Activated naive CD8-positive, alpha-beta T cell treated with anti-CD3 and anti-CD28 coated beads, Interleukin-2, amount 50 U/mL, for 24 hours (primary cell): ENCODE measurements at regions not wholly inside any gene's neighbourhood (a gene's known extent, or its start where the extent isn't known, plus 50 kb on each side); places are given as distances from the start of the nearest gene placed in this dataset.

ENCODE experiments used
- ATAC-seq: fragments of 150-1000 bp; cut with Tn5 transposase; one replicate; pipeline ENCODE4 v1.10.0; 2021
- DNase-seq: peaks from one replicate; pipeline ENCODE4 v3.0.0; 2021
- H3K27ac Mint-ChIP-seq: one replicate; pipeline ENCODE4 v1.8.0; 2021; ENCODE audit warnings: mild to moderate bottlenecking, mixed read lengths
- H3K27me3 Mint-ChIP-seq: one replicate; pipeline ENCODE4 v1.8.0; 2021; ENCODE audit warnings: mixed read lengths
- H3K36me3 Mint-ChIP-seq: one replicate; pipeline ENCODE4 v1.8.0; 2021; ENCODE audit warnings: low read depth, mixed read lengths
- H3K4me1 Mint-ChIP-seq: one replicate; pipeline ENCODE4 v1.8.0; 2021; ENCODE audit warnings: mixed read lengths
- H3K4me3 Mint-ChIP-seq: one replicate; pipeline ENCODE4 v1.8.0; 2021; ENCODE audit warnings: mild to moderate bottlenecking, moderate library complexity, mixed read lengths
- H3K9me3 Mint-ChIP-seq: one replicate; pipeline ENCODE4 v1.8.0; 2021; ENCODE audit warnings: mixed read lengths

- ATAC-seq (no peak), DNase-seq (no peak)
- peaks cover 3% of the 10 kb centered on the region for H3K9me3 Mint-ChIP-seq
- H3K36me3 Mint-ChIP-seq: no peaks in the 10 kb centered on the region
- H3K27ac Mint-ChIP-seq: no peak overlapping the region
- H3K4me1 Mint-ChIP-seq: no peaks in the 10 kb centered on the region
- no peak overlapping the region for H3K4me3 Mint-ChIP-seq
- H3K27me3 Mint-ChIP-seq: no peaks in the 10 kb centered on the region
These were observed 102.9 kb upstream of the TOX3 start for GRCh38 chr16:52649870-52650269.

GRCh38 chr16:52647588-52647987 is 100.6 kb upstream of the TOX3 start:
- ATAC-seq (no peak), DNase-seq (no peak)
- H3K36me3 Mint-ChIP-seq: no peaks in the 10 kb centered on the region
- no peaks in the 10 kb centered on the region for H3K4me1 Mint-ChIP-seq
- no peaks in the 10 kb centered on the region for H3K27me3 Mint-ChIP-seq
- H3K27ac Mint-ChIP-seq: no peak overlapping the region
- H3K9me3 Mint-ChIP-seq: peaks cover 3% of the 10 kb centered on the region
- H3K4me3 Mint-ChIP-seq: no peak overlapping the region

- Mint-ChIP-seq H3K4me1 (no peaks in the 10 kb centered on the region), H3K27me3 (no peaks in the 10 kb centered on the region), H3K4me3 (no peak overlapping the region), H3K36me3 (no peaks in the 10 kb centered on the region), H3K27ac (no peak overlapping the region), H3K9me3 (peaks cover 6% of the 10 kb centered on the region)
- DNase-seq (no peak), ATAC-seq (no peak)
These were observed 96.1 kb upstream of the TOX3 start for GRCh38 chr16:52643006-52643405.

GRCh38 chr16:52634528-52634927 is 87.6 kb upstream of the TOX3 start:
- Mint-ChIP-seq H3K4me3 (no peak overlapping the region), H3K27ac (no peak overlapping the region), H3K4me1 (no peaks in the 10 kb centered on the region), H3K9me3 (peaks cover 8% of the 10 kb centered on the region), H3K27me3 (no peaks in the 10 kb centered on the region), H3K36me3 (no peaks in the 10 kb centered on the region)
- ATAC-seq: no peak
- no peak for DNase-seq

GRCh38 chr16:52634104-52634503 is 87.2 kb upstream of the TOX3 start:
- ATAC-seq: no peak
- Mint-ChIP-seq H3K4me3 (no peak overlapping the region), H3K36me3 (no peaks in the 10 kb centered on the region), H3K4me1 (no peaks in the 10 kb centered on the region), H3K9me3 (peaks cover 8% of the 10 kb centered on the region), H3K27me3 (no peaks in the 10 kb centered on the region), H3K27ac (no peak overlapping the region)
- DNase-seq: no peak

GRCh38 chr16:52633230-52633629 is 86.3 kb upstream of the TOX3 start:
- DNase-seq (no peak), ATAC-seq (no peak)
- Mint-ChIP-seq H3K9me3 (peaks cover 5% of the 10 kb centered on the region), H3K4me3 (no peak overlapping the region), H3K27me3 (no peaks in the 10 kb centered on the region), H3K27ac (no peak overlapping the region), H3K36me3 (no peaks in the 10 kb centered on the region), H3K4me1 (no peaks in the 10 kb centered on the region)

DNA sequence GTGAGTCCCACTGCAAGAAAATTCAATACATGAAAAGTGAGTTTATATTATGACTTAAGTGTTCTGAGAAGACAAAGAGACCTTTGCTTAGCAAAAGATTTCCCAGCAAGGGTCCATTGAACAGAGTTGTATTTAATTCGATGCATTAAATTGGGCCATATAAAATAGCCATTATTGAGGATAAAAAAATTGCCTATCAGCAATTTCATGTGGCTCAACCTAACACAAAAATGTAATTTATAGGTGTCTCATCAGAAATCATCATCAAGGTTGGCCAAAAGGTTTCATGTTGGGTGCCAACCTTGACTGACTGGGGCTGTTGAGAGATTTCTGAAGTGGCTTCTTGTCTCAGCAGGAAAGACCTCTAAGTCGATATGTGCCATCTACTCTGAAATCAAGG is 84.8 kb upstream of the TOX3 start:
- H3K4me3 Mint-ChIP-seq: no peak overlapping the region
- no peak overlapping the region for H3K27ac Mint-ChIP-seq

DNA sequence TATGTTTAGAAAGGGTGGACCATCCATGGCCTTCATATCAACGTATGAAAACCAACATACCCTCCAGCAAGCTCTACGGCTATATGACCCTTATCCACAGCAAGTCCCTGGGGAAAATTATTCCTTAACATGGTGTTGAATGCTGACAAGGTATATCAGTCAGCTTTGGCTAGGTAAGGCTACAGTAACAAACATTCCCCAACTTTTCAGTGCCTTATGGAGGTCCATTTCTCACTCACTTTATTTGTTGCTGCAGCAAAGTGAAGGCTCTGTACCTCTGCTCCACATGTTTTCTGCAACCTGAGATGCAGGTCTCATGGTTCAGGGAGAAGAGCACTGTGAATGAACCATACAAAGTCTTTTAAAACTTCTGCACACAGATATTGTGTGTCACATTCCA is 83.8 kb upstream of the TOX3 start:
- Mint-ChIP-seq H3K9me3 (peaks cover 5% of the 10 kb centered on the region), H3K4me3 (no peak overlapping the region)
- ATAC-seq: no peak

More for the DNA sequence above, 84.8 kb upstream of the TOX3 start:
- H3K27me3 Mint-ChIP-seq: no peaks in the 10 kb centered on the region
- H3K9me3 Mint-ChIP-seq: peaks cover 5% of the 10 kb centered on the region
- H3K36me3 Mint-ChIP-seq: no peaks in the 10 kb centered on the region
- no peaks in the 10 kb centered on the region for H3K4me1 Mint-ChIP-seq
- ATAC-seq (no peak), DNase-seq (no peak)

GRCh38 chr16:52629296-52629695 is 82.4 kb upstream of the TOX3 start:
- DNase-seq: no peak
- no peaks in the 10 kb centered on the region for H3K4me1 Mint-ChIP-seq
- no peak for ATAC-seq
- peaks cover 5% of the 10 kb centered on the region for H3K9me3 Mint-ChIP-seq
- H3K27me3 Mint-ChIP-seq: no peaks in the 10 kb centered on the region
- H3K4me3 Mint-ChIP-seq: no peak overlapping the region
- no peak overlapping the region for H3K27ac Mint-ChIP-seq
- H3K36me3 Mint-ChIP-seq: no peaks in the 10 kb centered on the region

More for the DNA sequence above, 83.8 kb upstream of the TOX3 start:
- Mint-ChIP-seq H3K4me1 (no peaks in the 10 kb centered on the region), H3K27me3 (no peaks in the 10 kb centered on the region), H3K27ac (no peak overlapping the region), H3K36me3 (no peaks in the 10 kb centered on the region)
- no peak for DNase-seq

GRCh38 chr16:52624891-52625290 is 77.9 kb upstream of the TOX3 start:
- Mint-ChIP-seq H3K4me3 (no peak overlapping the region), H3K4me1 (no peaks in the 10 kb centered on the region), H3K27me3 (peaks cover 3% of the 10 kb centered on the region), H3K9me3 (no peaks in the 10 kb centered on the region), H3K27ac (no peak overlapping the region), H3K36me3 (no peaks in the 10 kb centered on the region)
- no peak for DNase-seq
- no peak for ATAC-seq

DNA sequence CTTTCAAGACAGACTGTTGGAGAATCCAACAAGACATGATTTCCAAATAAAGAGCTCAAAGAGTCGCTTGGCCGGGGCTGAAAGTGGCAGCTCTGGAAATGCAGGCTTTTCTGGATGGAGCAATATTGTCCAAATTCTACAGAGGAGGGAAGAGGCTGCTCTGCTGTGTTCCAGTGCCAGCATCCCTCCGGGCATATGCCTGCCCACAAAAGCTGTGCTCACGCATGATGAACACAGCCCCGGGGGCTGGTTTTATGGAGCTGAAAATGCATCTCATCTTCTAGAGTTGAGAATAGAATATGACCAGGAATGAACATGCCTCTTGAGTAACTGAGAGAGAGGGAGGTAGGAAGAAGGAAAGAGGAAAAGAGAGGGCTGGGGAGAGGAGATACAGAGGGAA is 74.7 kb upstream of the TOX3 start:
- ATAC-seq (no peak), DNase-seq (no peak)
- Mint-ChIP-seq H3K9me3 (peaks cover 4% of the 10 kb centered on the region), H3K4me1 (no peaks in the 10 kb centered on the region), H3K36me3 (no peaks in the 10 kb centered on the region), H3K27me3 (peaks cover 3% of the 10 kb centered on the region), H3K27ac (no peak overlapping the region), H3K4me3 (no peak overlapping the region)

- H3K4me1 Mint-ChIP-seq: no peaks in the 10 kb centered on the region
- no peak for DNase-seq
- no peak overlapping the region for H3K4me3 Mint-ChIP-seq
- peaks cover 9% of the 10 kb centered on the region for H3K9me3 Mint-ChIP-seq
- peaks cover 3% of the 10 kb centered on the region for H3K27me3 Mint-ChIP-seq
- no peak for ATAC-seq
- no peaks in the 10 kb centered on the region for H3K36me3 Mint-ChIP-seq
- H3K27ac Mint-ChIP-seq: no peak overlapping the region
These were observed 72.0 kb upstream of the TOX3 start for GRCh38 chr16:52618753-52619497.

DNA sequence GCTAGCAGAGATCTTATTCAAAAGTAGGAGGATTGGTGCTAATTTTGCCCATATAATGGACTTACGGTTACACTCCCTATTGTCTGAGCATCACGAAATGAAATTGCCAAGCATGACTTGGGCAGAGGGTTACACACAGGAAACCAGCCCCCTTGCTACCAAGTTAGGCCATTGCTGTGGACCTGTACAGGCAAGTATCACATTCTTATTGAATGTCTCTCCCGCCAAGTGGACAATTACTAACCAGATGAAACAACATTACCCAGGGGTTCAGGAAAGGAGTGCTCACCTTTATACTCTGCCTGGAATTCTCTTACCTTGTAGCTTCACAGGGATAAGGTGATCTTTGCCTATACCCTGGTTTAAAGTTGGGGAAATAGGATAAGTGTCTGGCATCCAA is 70.6 kb upstream of the TOX3 start:
- no peak for ATAC-seq
- Mint-ChIP-seq H3K9me3 (peaks cover 9% of the 10 kb centered on the region), H3K27me3 (peaks cover 3% of the 10 kb centered on the region)

DNA sequence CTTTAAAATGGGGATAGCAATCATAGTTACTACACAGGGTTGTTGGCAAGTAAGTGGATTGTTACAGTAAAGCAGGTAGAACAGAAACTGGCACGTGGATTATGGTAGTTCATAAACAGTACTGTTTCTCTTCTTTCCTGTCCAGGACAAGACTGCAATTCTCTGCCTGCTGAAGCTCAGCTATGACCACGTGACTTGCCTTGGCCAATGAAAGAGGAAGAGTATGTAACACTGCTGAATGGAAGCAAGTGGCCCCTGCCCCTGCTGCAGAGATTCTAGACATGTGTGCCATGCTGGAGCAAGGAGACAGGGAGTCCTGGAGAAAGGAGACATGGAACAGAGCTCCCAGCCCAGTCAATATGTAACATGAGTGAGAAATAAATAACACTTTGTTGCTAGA is 66.6 kb upstream of the TOX3 start:
- Mint-ChIP-seq H3K4me3 (no peak overlapping the region), H3K9me3 (peaks cover 16% of the 10 kb centered on the region), H3K4me1 (no peaks in the 10 kb centered on the region), H3K36me3 (no peaks in the 10 kb centered on the region), H3K27ac (no peak overlapping the region), H3K27me3 (no peaks in the 10 kb centered on the region)
- ATAC-seq: no peak
- no peak for DNase-seq

More for the DNA sequence above, 70.6 kb upstream of the TOX3 start:
- DNase-seq: no peak
- H3K27ac Mint-ChIP-seq: no peak overlapping the region
- no peaks in the 10 kb centered on the region for H3K36me3 Mint-ChIP-seq
- H3K4me3 Mint-ChIP-seq: no peak overlapping the region
- no peaks in the 10 kb centered on the region for H3K4me1 Mint-ChIP-seq

DNA sequence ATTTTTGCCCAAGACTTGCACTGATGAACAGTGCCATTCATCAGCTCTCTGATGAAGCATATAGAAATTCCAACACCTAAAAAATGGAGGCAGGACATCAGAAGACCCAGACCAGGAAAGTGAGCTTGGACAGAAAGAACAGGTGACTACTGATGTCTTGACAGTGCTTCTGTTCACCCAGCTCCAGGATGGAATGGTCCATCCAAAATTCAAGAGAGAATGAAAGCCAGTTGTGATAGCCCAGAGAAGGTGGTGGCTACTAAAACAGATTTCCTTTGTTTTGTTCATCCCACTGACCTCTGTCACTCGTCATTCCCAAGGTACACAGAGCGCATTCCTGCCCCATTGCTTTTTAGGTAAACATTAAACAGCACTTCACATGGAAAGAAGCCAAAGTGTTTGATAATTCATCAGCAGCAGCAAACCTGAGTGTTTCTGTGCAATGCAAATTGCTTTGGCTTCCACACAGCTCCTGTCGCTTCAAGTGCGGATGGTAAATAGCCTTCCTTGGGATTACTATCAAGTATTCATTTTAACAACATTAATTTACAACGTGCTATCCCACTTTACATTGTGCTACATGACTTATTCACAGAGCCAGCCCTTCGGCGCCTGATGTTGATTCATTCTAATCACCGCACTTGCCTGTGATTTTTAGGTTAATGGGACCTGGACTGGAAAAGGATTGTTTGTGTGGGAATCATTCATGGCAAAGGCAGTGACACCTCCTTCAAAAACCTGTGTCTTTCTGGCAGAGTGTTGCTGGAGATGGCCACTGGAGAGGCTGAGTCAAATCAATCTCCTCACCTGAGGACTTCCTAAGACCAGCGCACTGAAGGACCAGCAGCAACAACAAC is 65.1 kb upstream of the TOX3 start:
- H3K27me3 Mint-ChIP-seq: no peaks in the 10 kb centered on the region
- no peaks in the 10 kb centered on the region for H3K36me3 Mint-ChIP-seq
- ATAC-seq (no peak), DNase-seq (no peak)
- H3K4me1 Mint-ChIP-seq: no peaks in the 10 kb centered on the region
- H3K27ac Mint-ChIP-seq: no peak overlapping the region
- H3K4me3 Mint-ChIP-seq: no peak overlapping the region
- H3K9me3 Mint-ChIP-seq: peaks cover 12% of the 10 kb centered on the region
